Lower leg skin (tissue), 3 donors: ENCODE measurements at regions not wholly inside any gene's neighbourhood (a gene's known extent, or its start where the extent isn't known, plus 50 kb on each side); places are given as distances from the start of the nearest gene placed in this dataset.

Source experiments
- POLR2A ChIP-seq, 2 donors: fragments of 450-650 bp; IDR thresholded peaks; one replicate each; pipeline ENCODE4 v1.6.1; 2016 to 2017; ENCODE audit warnings: antibody characterized with exemption in 2 of 2, mild to moderate bottlenecking in 1 of 2, moderate library complexity in 1 of 2
- TF ChIP-seq, protein P1 (sequence below), 3 donors: fragments of 450-650 bp; IDR thresholded peaks; one replicate each; pipeline ENCODE4 v1.5.1; 2016; ENCODE audit warnings: antibody characterized with exemption in 3 of 3, mild to moderate bottlenecking in 3 of 3, moderate library complexity in 2 of 3

DNA sequence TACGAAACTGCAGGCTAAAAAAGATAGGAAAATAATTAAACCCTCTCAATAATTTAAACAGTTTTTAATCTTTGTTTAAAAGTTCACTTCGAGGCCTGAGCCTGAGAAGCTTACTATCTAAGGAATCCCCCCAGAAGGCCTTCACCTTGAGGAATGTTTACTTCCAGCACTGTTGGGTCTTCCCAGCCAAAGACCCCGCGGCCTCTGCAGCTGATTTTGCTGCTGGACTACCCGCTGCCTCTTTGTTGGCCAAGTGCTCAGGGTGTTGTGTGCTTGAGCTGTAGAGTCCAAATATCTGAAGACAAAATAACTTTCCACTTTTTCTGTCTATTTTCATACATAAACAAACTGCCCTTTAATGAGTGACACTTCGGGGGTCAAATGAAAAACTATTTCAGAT is 292.7 kb downstream of the GLRX3 start:
- TF ChIP-seq, protein P1, sequence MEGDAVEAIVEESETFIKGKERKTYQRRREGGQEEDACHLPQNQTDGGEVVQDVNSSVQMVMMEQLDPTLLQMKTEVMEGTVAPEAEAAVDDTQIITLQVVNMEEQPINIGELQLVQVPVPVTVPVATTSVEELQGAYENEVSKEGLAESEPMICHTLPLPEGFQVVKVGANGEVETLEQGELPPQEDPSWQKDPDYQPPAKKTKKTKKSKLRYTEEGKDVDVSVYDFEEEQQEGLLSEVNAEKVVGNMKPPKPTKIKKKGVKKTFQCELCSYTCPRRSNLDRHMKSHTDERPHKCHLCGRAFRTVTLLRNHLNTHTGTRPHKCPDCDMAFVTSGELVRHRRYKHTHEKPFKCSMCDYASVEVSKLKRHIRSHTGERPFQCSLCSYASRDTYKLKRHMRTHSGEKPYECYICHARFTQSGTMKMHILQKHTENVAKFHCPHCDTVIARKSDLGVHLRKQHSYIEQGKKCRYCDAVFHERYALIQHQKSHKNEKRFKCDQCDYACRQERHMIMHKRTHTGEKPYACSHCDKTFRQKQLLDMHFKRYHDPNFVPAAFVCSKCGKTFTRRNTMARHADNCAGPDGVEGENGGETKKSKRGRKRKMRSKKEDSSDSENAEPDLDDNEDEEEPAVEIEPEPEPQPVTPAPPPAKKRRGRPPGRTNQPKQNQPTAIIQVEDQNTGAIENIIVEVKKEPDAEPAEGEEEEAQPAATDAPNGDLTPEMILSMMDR (IDR thresholded peaks at IDR 0.05): no peak
- TF ChIP-seq POLR2A (IDR thresholded peaks at IDR 0.05): no peak
